Breast epithelium (tissue), 3 donors: ENCODE measurements at regions not wholly inside any gene's neighbourhood (a gene's known extent, or its start where the extent isn't known, plus 50 kb on each side); places are given as distances from the start of the nearest gene placed in this dataset.

ENCODE experiments used
- POLR2A ChIP-seq: fragments of 450-650 bp; IDR thresholded peaks from one replicate; pipeline ENCODE4 v1.6.1; 2016; ENCODE audit warnings: antibody characterized with exemption, mild to moderate bottlenecking, moderate library complexity
- TF ChIP-seq, protein P1 (sequence below), 3 donors: fragments of 450-650 bp; IDR thresholded peaks; one replicate each; pipeline ENCODE4 v1.5.1; 2016 to 2017; ENCODE audit warnings: antibody characterized with exemption in 3 of 3, mild to moderate bottlenecking in 3 of 3, moderate library complexity in 3 of 3

GRCh38 chr5:2334719-2335118 lies 416.8 kb downstream of the IRX2 start:
- TF ChIP-seq, protein P1, sequence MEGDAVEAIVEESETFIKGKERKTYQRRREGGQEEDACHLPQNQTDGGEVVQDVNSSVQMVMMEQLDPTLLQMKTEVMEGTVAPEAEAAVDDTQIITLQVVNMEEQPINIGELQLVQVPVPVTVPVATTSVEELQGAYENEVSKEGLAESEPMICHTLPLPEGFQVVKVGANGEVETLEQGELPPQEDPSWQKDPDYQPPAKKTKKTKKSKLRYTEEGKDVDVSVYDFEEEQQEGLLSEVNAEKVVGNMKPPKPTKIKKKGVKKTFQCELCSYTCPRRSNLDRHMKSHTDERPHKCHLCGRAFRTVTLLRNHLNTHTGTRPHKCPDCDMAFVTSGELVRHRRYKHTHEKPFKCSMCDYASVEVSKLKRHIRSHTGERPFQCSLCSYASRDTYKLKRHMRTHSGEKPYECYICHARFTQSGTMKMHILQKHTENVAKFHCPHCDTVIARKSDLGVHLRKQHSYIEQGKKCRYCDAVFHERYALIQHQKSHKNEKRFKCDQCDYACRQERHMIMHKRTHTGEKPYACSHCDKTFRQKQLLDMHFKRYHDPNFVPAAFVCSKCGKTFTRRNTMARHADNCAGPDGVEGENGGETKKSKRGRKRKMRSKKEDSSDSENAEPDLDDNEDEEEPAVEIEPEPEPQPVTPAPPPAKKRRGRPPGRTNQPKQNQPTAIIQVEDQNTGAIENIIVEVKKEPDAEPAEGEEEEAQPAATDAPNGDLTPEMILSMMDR (IDR thresholded peaks at IDR 0.05), result no peak
- TF ChIP-seq POLR2A, result no peak
